GM19438 (cell line): ENCODE measurements at regions not wholly inside any gene's neighbourhood (a gene's known extent, or its start where the extent isn't known, plus 50 kb on each side); places are given as distances from the start of the nearest gene placed in this dataset.

Experiments
- ATAC-seq: cut with Tn5 transposase; IDR thresholded peaks from one replicate; pipeline ENCODE4 v1.9.1; 2021; ENCODE audit warnings: low read depth; ENCODE audit not compliant: unreplicated experiment

- no peak for ATAC-seq
These were observed 75.3 kb upstream of the DNAH5 start for GRCh38 chr5:14019768-14020290.

- no peak for ATAC-seq
These were observed 73.4 kb upstream of the DNAH5 start for GRCh38 chr5:14017904-14018303.

- ATAC-seq: no peak
These were observed 72.1 kb upstream of the DNAH5 start for GRCh38 chr5:14016549-14016948.

DNA sequence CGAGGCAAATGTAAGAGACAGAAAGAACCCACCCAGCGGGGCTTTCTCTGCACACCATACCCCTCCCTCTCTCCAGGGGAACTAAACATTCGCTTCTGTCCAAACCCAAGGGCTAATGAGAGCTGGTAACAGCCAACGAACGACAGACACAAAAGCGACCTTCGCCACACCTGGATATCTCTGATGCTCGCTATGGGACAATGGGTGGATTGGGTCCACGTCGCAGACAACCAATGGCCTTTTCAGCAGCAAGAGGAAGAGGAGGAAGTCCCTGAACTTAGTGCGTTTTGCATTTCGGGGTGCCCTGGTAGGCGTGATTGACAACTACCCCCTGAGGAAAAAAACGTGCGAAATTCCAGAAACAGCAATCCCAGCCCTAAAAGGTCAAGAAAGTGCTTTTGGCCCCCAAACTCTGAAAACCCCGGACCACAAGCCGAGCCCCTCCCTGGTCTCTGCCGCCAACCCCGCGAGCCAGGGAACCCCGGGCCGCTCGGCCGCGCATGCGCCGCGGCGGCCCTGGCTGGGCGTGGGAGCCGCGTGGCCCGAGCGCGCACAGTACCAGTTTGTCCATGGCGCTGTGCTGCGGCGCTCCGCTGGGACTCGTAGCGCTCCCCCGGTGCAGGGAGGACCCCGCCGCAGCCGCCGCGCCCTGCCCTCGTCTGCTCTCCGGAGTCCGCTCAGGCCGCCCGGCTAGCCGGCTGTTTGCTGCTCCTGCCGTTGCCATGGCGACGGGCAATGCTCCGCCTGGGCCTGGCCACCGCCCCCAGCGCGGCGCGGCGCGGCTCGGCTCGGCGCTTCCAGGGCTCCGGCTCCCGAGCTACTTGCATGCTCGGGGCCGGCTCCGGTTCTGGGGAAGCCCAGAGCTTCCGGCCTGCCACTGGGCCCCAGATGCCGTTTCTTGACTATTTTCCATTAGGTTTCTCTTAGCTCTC lies 66.9 kb upstream of the DNAH5 start:
- ATAC-seq: peak; percentile 95

DNA sequence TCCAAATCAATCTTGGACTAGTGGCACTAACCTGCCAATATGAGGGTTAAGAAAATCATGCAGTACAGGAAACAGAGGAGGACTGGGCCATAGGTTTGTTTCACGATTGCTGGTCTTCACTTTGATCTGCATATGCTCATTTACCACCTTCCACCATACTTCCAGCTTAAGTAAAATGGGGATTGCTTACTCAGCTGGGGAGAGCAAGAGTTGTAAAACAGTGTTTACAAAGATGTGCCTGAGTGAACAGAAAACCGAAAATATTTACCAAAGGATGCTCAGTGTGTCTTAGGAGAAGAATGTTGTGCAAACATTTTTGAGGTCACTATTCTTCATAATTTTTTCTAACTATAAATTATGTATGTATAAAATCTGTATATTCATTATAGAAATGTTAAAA lies 65.1 kb upstream of the DNAH5 start:
- no peak for ATAC-seq

DNA sequence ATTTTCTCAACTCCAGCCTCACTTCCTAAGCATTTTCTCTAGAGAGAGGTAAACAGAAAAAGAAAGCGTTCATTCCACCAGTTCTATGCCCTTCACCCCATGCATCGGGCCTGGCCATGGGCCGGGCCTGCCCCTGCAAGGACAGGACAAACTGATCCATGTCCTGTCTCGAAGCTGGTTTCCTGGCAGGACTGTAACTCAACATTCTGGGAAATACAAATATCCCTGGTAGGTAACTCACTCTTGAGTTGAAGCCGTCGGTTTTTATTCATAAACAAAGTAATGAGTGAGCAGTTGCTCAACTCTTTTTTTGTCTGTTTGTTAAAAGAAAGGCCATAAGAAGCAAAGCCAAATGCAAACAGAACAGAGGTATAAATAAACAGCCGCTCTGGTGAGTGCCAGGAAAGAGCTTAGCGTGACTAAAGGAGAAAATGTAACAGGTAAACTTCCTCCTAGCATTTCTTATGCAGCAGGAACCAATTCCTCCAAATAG lies 64.4 kb upstream of the DNAH5 start:
- no peak for ATAC-seq

DNA sequence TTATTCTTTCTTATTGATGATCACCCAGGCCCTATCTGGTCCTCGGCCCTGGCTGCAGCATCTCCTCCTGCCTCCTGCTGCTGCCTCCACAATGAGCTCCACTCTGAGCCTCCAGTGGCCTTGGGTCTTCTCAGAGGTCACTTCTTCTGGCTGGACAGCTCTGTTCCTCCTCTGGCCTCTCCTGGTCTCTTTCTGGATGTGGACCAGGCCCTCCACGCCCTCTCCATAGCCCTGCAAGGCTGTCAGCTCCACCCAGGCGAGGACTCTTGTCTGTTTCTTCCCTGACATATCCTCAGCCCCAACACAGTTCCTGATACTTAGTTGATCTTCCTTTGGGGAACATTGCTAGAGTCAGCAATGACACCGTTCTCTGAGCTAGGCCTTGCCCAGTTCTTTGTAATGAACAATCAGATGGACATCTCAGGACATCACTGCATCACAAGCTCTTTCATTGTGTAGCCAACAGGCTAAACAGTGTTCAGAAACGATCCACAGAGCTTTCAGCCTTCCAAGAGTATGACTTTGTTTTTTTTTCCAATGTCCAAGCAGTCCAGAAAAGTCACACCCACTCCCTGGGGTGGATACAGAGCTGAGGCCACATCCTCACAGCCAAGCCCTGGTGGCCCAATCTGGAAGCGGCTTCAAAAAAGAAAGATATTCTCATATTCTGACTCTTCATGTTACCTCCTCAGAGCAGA lies 62.5 kb upstream of the DNAH5 start:
- ATAC-seq: no peak

DNA sequence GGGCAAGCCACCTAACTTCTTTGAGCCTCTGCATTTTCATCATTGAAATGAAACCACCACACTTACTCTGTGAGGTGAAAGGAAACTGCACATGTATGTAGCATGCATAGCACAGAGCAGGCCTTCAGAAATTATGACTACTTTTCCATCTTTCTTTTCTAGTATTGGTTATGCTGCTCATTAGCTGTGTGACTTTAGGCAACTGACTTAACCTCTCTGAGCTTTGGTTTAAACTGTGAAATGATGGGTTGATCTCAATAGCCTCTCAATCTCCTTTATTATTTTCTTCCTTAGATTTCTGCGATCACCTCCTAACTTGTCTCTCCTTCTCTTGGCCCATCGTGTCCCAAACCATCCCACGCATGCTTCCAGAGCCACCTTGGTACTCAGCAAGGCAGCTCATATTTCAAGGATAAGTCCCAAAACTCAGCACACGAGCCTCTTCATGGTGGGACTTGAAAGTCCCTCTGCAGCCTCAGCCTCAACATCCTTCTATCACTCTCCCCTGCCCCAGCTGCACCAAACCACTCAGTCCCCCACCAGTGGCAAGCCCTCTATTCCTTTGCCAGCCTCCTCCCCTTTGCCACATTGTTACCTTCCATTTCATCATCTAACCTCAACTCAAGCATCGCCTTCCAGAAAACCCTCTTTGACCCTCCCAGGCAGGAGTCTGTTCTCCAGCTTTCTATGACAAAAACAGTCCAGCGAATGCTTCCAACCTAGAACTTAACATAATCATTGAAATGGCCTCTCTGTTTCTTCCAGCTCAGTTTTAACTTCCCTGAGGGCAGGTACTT lies 60.3 kb upstream of the DNAH5 start:
- no peak for ATAC-seq

DNA sequence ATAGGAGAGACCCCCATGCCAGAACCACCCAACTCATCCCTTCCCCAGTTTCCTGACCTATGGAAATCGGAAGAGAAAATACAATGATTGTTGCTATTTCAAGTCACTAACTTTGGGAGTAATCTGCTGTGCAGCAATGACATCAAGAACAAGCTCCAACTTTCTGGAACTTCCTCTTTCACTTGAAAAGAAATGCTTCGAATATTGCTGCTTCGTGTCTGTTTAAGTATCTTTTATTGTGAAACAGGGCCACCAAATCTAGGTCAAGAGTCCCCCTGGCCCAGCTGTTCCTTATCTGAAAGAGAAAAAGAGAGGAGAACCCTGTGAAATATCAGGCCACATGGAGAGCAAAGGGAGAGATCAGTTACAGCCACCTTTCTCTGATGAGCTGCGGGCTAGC lies 59.4 kb upstream of the DNAH5 start:
- no peak for ATAC-seq

- ATAC-seq: no peak
These were observed 59.0 kb upstream of the DNAH5 start for GRCh38 chr5:14003513-14003912.

DNA sequence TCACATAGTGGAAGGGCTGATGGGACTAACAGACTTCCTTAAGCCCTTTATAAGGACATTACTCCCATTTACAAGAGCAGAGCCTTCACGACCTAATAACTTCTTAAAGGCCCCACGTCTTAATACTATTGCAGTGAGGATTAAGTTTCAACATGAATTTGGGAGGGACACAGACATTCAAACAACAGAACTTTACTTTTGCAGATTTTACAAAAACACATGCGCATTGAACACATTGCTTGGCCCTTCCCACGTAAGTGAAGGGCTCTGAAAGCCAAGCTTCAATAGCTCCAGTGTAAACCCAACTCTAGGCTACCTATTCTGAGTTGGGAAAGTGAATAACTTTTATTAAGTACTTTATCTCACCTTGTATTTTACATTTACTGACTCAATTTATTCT lies 53.8 kb upstream of the DNAH5 start:
- ATAC-seq: no peak

DNA sequence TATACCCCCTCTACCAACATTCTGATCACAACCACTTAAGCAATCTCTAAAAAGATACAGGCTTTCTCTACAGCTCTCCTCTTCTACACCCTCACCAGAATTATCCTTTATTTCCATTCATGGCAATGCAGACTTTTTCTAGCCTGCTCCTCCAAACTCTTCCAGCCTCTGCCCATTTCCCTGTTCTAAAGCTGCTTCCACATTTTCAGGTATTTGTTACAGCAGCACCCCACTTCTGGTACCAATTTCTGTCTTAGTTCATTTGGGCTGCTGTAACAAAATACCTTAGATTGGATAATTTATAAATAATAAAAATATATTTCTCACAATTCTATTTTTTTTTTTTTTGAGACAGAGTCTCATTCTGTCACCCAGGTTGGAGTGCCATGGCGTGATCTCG lies 53.0 kb upstream of the DNAH5 start:
- ATAC-seq: no peak

- ATAC-seq: no peak
These were observed 50.2 kb upstream of the DNAH5 start for GRCh38 chr5:13994621-13995253.
